DOHH2 (cell line): ENCODE measurements at regions not wholly inside any gene's neighbourhood (a gene's known extent, or its start where the extent isn't known, plus 50 kb on each side); places are given as distances from the start of the nearest gene placed in this dataset.

ENCODE experiments used
- EZH2phosphoT487 ChIP-seq: fragments of 200-600 bp; sonication (generic); IDR thresholded peaks from 2 replicates; pipeline ENCODE4 v1.6.1; 2017; ENCODE audit warnings: borderline replicate concordance, mild to moderate bottlenecking, antibody characterized with exemption, low read length, moderate library complexity, mixed read lengths
- TF ChIP-seq, protein P1 (sequence below): fragments of 200-600 bp; sonication (generic); IDR thresholded peaks from one replicate; pipeline ENCODE4 v1.5.1; 2014; ENCODE audit warnings: antibody characterized with exemption, mild to moderate bottlenecking, low read depth, low read length; ENCODE audit not compliant: poor library complexity, severe bottlenecking

DNA sequence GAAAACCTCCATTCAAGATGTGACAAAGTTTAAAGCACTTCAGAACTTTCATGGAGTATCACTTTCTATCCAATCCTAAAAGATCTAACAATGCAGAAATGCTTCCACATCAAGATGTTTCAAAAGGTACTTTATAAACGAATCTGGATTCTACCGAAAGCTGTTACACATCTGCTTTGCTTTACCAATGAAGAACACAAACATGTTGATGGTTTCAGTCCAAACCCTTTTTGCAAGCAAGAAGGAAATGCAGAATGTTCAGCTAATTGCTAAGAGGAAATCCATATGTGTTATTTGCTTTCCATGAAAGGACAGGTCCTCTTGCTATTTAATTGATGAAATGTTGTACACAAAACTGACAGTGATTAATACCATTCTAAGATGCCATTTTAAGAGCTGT, 419.6 kb downstream of the EFNA5 start:
- TF ChIP-seq, protein P1, sequence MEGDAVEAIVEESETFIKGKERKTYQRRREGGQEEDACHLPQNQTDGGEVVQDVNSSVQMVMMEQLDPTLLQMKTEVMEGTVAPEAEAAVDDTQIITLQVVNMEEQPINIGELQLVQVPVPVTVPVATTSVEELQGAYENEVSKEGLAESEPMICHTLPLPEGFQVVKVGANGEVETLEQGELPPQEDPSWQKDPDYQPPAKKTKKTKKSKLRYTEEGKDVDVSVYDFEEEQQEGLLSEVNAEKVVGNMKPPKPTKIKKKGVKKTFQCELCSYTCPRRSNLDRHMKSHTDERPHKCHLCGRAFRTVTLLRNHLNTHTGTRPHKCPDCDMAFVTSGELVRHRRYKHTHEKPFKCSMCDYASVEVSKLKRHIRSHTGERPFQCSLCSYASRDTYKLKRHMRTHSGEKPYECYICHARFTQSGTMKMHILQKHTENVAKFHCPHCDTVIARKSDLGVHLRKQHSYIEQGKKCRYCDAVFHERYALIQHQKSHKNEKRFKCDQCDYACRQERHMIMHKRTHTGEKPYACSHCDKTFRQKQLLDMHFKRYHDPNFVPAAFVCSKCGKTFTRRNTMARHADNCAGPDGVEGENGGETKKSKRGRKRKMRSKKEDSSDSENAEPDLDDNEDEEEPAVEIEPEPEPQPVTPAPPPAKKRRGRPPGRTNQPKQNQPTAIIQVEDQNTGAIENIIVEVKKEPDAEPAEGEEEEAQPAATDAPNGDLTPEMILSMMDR: no peak
- TF ChIP-seq EZH2phosphoT487: no peak
